HG03342 (cell line): ENCODE measurements at regions not wholly inside any gene's neighbourhood (a gene's known extent, or its start where the extent isn't known, plus 50 kb on each side); places are given as distances from the start of the nearest gene placed in this dataset.

ENCODE experiments used
- ATAC-seq: cut with Tn5 transposase; IDR thresholded peaks from one replicate; pipeline ENCODE4 v1.9.1; 2021; ENCODE audit warnings: mild to moderate bottlenecking, moderate library complexity; ENCODE audit not compliant: unreplicated experiment

DNA sequence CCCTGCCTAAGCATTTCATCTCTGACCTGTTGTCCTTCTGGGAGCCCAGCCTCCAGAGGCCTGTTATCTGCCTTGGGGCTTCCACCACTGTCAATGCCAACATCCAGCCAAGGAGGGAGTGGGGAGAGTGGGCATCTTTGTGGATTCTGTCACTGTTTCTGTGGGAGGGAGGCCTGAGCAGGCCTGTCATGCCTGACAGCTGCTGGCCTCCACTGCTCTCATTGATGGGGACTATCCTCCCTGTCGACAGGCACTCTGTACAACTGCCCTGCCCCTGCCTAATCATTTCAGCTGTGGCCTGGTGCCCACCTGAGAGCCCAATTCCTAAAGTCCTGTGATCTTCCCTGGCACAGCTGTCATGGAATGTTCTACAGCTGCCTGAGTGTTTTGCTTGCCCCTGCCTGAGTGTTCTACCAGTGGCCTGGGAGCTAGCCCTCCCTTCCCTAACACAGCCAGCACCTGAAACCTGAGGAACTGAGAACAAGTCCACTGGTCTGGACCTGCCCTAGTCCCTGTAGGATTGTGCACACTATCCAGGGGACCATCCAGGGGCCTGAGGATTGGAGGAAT, 145.3 kb downstream of the FAM83B start:
- ATAC-seq, result no peak

DNA sequence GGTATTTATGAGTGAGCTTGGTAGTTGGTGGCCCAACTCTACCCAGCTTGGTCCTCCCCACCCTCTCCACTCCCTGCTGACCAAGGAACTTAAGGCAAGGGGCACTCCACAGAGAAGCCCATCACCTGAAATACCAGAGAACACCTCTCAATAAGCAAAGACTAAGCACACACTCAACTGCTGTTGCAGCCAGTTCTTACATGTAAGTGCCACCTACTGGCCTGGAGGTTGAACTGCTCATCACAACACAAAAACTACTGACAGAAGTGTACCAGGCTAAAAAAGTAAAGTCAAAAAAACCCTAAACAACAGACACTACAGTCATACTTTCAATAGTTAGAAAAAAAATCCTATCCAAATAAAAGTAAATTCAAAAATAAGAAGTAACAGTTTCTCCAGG, 146.2 kb downstream of the FAM83B start:
- peak; percentile 70 for ATAC-seq

DNA sequence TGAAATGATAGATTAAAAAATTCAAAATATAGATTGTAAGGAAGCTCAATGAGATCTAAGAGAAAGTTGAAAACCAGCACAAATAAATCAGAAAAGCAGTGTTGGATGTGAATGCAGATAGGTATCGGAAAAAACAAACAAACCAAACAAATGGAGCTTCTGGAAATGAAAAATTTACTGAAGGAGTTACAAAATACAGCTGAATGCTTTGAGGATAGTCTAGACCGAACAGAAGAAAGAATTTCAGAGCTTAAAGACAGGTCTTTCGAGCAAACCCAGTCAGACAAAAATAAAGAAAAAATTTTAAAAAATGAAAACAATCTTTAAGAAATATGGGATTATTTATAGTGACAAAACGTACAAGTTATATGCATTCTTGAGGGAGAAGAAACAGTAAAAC, 146.7 kb downstream of the FAM83B start:
- ATAC-seq, result no peak

DNA sequence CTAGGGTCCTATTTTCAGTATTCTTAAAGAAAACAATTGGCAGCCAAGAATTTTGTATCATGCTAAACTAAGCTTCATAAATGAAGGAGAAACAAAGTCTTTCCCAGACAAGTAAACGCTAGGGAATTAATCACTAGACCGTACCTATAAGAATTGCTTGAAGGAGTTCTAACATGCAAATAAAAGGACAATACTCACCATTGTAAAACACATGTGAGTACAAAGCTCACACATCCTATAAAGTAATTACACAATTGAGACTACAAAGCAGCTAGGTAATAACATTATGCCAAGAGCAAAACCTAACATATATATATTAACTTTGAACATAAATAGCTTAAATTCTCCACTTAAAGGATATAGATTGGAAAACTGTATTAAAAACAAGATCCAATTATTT, 147.4 kb downstream of the FAM83B start:
- no peak for ATAC-seq

DNA sequence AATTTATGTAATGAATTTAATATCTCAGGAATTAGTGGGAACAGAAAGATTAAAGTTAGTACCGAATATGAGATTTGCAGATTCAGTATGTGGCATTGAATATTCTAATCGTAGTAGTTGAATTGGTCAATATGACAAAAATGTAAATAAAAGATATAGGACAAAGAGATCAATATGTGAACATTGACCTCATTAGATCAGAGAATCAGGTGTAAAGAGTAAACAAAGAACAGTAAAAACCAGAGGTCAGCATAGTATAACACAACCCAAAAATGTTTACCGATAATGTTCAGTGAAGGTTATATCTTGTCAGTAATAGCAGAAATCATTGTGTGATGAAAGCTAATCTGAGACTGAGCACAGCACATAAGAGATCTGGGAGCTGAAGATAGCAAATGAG, 152.0 kb downstream of the FAM83B start:
- ATAC-seq, result no peak

DNA sequence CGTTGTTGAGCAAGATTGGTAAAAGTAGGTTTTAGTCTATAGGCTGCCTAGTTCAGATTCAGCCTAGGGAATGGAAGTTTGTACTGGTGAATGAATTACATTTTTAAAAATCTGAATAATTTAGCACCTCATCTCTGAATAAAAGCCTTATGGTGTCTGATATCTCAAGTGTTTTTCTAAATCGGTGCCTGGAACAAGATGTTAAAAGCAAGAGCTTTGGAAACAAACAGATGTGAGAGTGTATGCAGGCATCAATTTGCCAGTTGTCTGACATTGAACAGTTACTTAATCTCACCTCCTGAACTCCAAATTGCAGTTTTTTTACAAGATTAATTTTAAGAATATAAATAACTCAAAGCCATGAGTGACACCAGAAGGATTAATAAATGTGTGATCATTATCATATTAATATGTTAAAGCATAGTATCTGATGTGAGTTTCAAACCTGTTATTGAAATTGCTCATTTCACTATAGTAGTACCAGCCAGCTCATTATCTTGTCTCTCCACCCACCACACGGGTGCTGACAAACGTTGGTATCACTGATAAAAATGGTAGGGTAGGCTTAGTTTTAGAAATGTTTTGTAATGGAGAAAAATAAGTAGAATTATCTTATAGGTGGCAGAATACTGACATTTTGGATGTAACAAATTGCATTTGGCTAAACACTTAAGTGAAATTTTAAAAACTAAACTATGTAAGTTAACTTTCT, 157.3 kb downstream of the FAM83B start:
- ATAC-seq, result no peak

DNA sequence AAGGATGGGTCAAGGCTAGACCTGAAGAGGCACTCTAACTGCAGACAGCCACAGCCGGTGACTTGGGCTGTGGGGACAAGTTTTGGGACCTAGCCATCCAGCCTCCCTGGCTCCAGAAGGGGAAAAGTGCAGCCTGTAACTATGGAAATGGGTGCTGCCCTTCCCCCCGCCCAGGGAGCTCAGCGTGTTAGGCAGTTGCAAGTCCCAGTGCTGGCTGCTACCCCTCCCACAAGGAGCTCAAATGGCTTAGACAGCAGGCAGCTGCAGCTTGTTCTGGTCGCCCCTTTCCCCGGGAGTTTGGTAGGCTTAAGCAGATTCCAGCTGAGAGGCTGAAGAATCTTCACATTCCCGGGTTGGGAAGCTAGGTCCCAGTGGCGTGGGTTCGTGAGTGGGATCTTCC, 162.6 kb downstream of the FAM83B start:
- no peak for ATAC-seq

DNA sequence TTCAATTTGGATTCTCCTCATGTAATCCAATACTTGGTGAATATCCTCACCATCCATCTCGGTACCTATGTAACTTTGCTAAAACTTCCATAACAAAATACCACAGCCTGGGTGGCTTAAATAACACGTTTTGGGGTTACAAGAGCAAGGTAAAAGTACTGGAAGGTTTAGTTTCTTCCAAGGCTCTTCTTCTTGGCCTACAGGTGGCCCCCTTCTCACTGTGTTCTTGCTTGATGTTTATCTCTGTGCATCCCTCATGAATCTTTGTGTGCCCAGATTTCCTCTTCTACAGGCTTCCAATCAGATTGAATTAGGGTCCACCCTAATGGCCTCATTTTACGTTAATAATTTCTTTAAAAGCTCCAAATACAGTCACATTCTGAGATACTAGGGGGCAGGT, 163.3 kb upstream of the HCRTR2 start:
- ATAC-seq, result no peak

DNA sequence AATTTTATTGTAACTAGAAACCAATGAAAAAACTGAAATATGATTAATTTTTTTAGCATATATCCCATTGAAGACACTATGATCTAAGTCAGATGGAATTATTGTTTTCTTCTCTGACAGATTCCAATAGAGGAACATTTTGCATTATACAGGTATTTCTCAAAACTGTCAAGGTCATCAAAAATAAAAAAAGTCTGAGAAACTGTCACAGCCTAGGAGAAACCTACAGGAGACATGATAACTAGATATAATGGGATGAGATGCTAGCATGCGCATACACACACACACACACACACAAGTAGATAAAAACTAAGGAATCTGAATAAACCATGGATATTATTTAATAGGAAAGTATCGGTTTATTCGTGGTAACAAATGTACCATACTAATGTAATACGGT, 161.9 kb upstream of the HCRTR2 start:
- no peak for ATAC-seq

DNA sequence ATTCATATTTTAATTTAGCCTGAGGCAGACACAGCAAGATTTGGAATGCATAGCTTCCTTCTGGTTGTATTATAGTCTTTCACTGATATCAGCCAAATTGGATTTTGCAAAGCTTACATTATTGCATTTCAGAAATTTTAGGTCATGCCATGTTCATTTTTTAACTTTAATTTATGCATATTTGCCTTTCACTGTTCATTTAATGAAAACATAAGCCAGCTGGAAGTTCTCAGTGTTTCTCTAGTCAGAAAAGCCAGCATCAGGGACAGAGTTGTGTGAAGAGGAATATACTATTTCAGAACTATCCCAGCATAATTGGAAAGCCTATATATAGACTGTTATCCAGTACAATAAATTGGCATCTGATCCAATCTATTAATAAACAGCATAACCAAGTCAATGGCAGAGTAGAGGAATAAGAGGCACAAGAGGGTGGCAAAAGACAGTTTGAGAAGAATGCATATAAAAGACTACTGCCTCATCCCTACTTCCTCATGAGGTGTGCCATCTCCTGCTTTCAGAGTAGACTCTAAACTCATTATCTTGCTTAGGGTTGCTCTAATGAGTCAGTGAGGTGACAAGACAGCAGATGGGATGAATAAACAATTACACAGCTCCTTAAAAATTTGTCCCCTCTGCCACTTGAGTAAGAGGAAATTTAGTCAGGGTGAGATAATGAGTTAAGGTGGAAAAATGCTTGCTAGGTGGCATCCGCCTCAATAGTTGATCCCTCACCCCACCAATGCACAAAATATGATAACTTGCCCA, 159.8 kb upstream of the HCRTR2 start:
- no peak for ATAC-seq

DNA sequence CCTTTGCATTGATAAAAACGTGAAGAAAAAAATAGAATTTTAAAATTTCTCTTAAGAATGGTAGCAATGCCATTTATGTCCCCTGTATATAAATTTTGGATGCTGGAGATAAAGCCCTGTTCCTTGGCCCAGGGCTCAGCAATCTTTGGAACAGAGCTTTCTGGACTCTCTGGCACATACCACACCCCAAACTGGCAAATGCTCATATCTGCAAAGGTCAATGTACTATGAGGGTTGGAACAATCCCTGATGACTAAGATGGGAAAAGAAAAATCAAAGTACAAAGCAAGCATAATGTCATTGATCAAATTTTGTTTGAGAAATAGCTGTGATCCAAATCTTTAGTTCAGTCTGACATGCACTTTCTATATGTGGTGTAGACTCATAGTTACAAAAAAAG, 158.1 kb upstream of the HCRTR2 start:
- ATAC-seq, result no peak

DNA sequence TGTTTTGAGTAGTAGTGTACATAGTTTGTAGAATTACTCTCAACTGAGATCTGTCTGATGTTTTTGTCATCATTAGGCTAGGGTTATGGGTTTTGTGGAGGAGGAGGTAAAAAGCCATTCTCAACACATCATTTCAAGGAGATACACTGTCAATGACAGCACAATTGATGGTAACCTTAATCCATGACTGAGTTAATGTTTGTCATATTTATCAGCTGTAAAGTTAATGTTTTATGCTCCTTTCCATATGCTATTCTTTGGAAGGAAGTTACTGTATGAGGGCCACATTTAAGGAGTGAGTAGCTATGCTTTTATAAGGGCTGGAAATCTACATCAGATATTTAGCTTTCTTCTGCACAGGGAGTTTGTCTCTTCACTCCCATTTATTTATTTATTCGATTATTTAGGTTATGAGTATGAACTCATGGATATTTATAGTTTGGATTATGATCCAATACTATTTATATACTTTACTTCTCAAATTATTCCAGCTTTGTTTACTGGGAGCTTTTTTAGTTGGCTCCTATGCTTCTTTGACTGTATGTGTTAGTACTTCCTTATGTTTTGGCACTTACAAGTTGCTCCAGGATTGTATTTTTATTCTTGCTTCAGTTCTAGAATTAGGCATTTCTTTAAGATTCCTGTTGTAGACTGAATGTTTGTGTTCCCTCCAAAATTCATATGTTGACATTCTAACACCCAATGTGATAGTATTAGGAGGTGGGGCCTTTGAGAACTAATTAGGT, 156.6 kb upstream of the HCRTR2 start:
- no peak for ATAC-seq

DNA sequence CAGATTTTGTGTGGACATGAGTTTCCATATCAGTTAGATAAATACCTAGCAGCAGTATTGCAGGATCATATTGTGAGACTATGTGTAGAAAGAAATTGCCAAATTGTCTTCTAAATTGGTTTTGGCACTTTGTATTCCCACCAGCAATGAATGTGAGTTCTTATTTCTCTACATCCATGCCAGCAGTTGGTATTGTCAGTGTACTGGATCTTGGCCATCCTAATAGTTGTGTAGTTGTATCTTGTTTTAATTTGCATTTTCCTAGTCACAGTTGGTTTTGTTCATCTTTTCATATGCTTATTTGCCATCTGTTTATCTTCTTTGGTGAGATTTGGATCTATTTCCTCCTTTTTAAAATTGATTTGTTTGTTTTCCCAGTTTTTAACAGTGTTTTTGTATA, 154.7 kb upstream of the HCRTR2 start:
- no peak for ATAC-seq

DNA sequence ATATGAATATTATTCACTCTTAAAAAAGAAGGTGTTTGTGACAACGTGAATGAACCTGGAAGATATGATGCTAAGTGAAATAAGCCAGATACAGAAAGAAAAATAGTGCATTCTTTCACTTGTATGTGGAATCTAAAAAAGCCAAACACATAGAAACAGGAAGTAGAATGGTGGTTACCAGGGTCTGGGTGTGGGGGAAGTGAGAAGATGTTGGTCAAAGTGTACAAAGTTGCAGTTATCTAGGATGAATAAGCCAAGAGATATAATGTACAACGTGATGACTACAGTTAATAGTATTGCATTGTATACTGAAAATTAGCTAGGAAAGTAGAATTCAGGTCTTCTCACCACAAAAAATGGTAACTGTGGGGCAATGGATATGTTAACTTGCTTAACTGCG, 151.1 kb upstream of the HCRTR2 start:
- peak; percentile 74 for ATAC-seq

DNA sequence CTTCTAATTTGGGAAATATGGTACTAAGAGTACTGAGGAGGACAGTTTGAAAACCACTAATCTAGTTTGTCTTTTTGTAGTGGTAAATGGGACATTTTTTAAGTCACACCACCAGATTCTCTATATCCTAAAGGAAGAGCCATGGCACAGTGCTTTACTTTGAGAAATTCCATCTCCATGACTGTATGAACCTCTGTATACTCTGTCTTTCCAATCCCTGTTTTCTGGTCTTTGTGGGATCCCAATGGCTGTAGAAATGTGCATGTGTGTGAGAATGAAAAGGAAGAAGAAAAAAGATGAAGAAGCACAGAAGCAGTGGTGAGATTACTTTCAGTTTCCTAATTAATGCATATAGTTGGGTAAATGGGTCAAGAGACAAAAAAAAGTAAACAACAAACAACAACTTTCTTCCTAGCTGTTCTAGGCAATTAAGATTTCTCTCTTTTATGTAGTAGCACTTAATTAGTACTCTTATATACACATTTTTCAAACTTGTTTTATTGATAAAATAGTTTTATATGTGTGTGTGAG, 141.2 kb upstream of the HCRTR2 start:
- no peak for ATAC-seq

DNA sequence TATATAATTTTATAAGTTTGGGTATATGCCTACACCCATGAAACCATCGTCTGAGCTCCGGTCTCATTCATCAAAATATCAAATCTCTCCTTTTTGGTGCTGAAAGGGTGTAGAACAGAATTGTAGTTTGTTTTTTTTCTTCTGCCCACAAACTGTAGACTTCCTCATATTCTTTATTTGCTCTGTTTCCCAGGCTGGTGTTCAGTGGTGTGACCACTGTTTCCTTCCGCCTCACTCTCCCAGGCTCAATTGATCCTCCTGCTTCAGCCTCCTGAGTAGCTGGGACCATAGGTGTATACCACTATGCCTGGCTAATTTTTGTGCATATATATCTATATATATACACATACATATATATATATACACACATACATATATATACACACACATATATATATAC, 139.6 kb upstream of the HCRTR2 start:
- ATAC-seq, result no peak

DNA sequence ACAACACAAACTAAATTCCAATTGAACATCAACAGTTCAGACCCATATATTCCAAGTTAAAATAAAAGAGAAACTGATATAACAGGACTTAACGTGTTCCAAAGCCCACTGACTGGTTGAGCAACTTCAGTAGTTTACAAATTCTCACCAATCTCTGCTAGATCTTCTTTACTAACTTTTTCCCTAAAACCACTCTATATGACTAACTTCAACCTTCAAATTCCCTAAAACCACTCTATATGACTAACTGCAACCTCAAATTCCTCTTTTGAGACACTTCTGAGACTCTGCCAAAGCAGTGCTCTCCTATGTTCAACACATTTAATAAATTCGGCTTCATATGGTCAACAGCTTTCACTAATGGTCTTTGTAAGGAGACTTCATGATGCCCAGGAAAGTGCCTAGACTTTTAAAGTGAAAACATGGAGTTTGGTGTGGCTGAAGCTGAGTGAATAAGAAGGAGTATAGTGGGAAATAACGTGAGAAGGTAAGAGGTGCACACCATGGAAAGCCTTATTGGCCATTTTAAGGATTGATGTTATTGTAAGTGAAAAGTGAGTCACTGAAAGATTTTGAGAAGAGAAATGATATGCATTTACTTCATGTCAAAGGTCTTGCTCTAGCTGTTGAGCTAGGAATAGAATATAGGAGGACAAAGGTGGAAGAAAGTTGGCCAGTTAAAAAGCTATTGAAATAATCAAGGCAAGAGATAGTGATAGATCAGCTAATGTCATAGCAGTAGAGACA, 134.0 kb upstream of the HCRTR2 start:
- ATAC-seq, result no peak

DNA sequence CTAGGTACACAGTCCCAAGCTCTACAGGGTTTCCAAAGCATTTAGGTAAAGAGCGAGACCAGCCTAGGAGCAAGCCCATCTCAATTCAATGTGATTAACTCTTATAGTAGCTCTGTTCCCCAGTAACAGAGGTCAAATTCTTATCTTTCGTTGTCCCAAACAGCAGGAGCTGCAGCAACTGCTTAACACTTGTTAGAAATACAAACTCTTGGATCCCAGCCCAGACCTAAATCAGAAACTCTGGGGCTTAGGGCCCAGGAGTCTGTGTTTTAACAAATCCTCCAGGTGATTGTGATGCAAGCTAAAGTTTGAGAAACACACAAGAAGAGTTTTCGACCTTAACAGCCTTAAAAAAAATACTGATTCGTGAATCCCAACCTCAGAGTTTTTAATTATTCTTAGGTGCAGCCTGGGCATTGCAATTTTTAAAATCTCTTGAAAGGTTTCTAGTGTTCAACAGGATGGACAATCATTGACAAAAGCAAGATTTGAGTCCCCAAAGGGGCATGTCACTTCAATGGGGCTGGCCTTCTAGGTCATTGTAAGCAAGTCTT, 127.4 kb upstream of the HCRTR2 start:
- ATAC-seq, result no peak

DNA sequence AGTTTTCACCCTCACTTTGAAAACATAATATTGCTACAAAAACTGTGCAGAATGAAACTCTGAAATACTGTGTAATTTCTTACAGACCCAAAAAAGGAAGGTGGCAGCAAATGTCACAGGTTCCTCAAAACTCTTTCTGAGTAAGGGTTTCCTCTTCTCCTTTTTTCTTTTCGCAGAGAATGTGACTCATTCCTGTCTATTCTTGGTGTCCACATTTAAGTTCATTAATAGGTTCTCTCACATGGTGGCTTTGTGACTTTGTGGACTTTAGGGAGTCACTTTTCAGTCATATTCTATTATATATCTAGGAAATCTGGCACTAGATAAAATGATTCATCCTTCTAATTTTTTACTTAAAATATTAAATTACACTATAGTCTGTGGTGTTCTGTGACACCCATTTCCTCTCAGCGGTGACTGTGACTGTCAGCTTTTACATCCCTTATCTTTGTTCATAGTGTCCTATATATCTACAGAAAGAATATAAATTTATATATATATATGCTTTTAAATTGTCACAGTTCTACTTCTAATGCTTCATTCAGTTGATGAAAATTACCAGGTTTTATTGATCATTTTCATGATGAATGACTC, 126.8 kb upstream of the HCRTR2 start:
- peak; percentile 71 for ATAC-seq

DNA sequence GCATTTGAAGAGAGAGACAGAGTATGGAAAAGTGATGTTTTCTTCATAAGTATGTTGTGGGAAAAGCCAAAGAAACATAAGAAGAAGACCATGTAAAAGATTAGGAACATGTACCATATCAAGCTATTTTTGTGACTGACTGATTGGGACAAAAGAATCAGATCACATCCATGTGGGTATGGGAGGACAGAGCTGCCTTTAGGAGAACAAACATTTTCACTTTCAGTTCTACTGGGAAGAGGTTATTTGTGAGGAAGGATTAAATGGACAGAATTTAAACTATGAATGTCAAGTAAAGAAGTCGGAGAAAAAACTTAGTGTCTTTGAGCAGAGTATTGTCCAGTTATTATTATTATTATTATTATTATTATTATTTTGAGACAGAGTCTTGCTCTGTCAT, 124.4 kb upstream of the HCRTR2 start:
- no peak for ATAC-seq
